GM12892 (cell line): ENCODE measurements at regions not wholly inside any gene's neighbourhood (a gene's known extent, or its start where the extent isn't known, plus 50 kb on each side); places are given as distances from the start of the nearest gene placed in this dataset.

ENCODE experiments used
- POLR2A ChIP-seq: IDR thresholded peaks from 2 replicates; pipeline ENCODE4 v1.6.1; 2011; ENCODE audit warnings: low read depth, low read length, control low read depth
- TAF1 ChIP-seq: IDR thresholded peaks from 2 replicates; pipeline ENCODE4 v1.6.1; 2011; ENCODE audit warnings: low read depth, mild to moderate bottlenecking, control low read depth, low read length, borderline replicate concordance

GRCh38 chr5:17373814-17374556, 124.0 kb upstream of the TAF11L2 start:
- TF ChIP-seq TAF1 (no peak), POLR2A (no peak)
